Hepatocyte (in vitro differentiated cells): ENCODE measurements at regions not wholly inside any gene's neighbourhood (a gene's known extent, or its start where the extent isn't known, plus 50 kb on each side); places are given as distances from the start of the nearest gene placed in this dataset.

Source experiments
- DNase-seq: peaks from one replicate; pipeline ENCODE4 v3.0.0-alpha.2; 2016; ENCODE audit warnings: low spot score
- H2AFZ ChIP-seq: fragments of 200-600 bp; sonication (generic); 2 replicates; pipeline ENCODE4 v1.6.0; 2016; ENCODE audit warnings: antibody characterized with exemption, mild to moderate bottlenecking
- H3K27ac ChIP-seq: fragments of 200-600 bp; sonication (generic); 2 replicates; pipeline ENCODE4 v1.5.1; 2016; ENCODE audit warnings: mild to moderate bottlenecking
- H3K27me3 ChIP-seq: fragments of 200-600 bp; sonication (generic); 2 replicates; pipeline ENCODE4 v1.6.1; 2016
- H3K36me3 ChIP-seq: fragments of 200-600 bp; sonication (generic); replicated peaks from 2 replicates; pipeline ENCODE4 v1.5.1; 2016; ENCODE audit warnings: low read depth; ENCODE audit not compliant: insufficient read depth
- H3K4me1 ChIP-seq: fragments of 200-600 bp; sonication (generic); 2 replicates; pipeline ENCODE4 v1.5.1; 2016; ENCODE audit warnings: mild to moderate bottlenecking, moderate library complexity; ENCODE audit not compliant: insufficient read depth
- H3K4me2 ChIP-seq: fragments of 200-600 bp; sonication (generic); 2 replicates; pipeline ENCODE4 v1.6.0; 2016
- H3K4me3 ChIP-seq: fragments of 200-600 bp; sonication (generic); 2 replicates; pipeline ENCODE4 v1.5.1; 2016; ENCODE audit warnings: mild to moderate bottlenecking
- H3K79me2 ChIP-seq: fragments of 200-600 bp; sonication (generic); 2 replicates; pipeline ENCODE4 v1.6.0; 2017; ENCODE audit warnings: mild to moderate bottlenecking
- H3K9me2 ChIP-seq: fragments of 200-600 bp; sonication (generic); replicated peaks from 2 replicates; pipeline ENCODE4 v1.6.0; 2017; ENCODE audit warnings: mild to moderate bottlenecking; ENCODE audit not compliant: insufficient read depth
- H3K9me3 ChIP-seq: fragments of 200-600 bp; sonication (generic); 2 replicates; pipeline ENCODE4 v1.5.1; 2016; ENCODE audit warnings: low read depth, mild to moderate bottlenecking
- H4K20me1 ChIP-seq: fragments of 200-600 bp; sonication (generic); 2 replicates; pipeline ENCODE4 v1.6.0; 2016; ENCODE audit warnings: mild to moderate bottlenecking; ENCODE audit not compliant: insufficient read depth, poor library complexity, severe bottlenecking
- EZH2 ChIP-seq: fragments of 200-600 bp; sonication (generic); IDR thresholded peaks from 2 replicates; pipeline ENCODE4 v1.6.1; 2016; ENCODE audit warnings: antibody characterized with exemption, mild to moderate bottlenecking, borderline replicate concordance
- EZH2phosphoT487 ChIP-seq: fragments of 200-600 bp; sonication (generic); IDR thresholded peaks from one replicate; pipeline ENCODE4 v1.6.1; 2018; ENCODE audit warnings: antibody characterized with exemption, mild to moderate bottlenecking, low read depth, moderate library complexity; ENCODE audit not compliant: unreplicated experiment, severe bottlenecking
- WGBS: methylation state at CpG from one replicate; pipeline ENCODE4 v1.1.6; 2016; ENCODE audit warnings: low lambda C conversion rate; ENCODE audit errors: missing lambda C conversion rate; 5-methylcytosine and 5-hydroxymethylcytosine counted together
- TF ChIP-seq, protein P1 (sequence below): fragments of 200-600 bp; sonication (generic); IDR thresholded peaks from 2 replicates; pipeline ENCODE4 v1.5.1; 2016; ENCODE audit warnings: antibody characterized with exemption, mild to moderate bottlenecking; ENCODE audit not compliant: poor library complexity

DNA sequence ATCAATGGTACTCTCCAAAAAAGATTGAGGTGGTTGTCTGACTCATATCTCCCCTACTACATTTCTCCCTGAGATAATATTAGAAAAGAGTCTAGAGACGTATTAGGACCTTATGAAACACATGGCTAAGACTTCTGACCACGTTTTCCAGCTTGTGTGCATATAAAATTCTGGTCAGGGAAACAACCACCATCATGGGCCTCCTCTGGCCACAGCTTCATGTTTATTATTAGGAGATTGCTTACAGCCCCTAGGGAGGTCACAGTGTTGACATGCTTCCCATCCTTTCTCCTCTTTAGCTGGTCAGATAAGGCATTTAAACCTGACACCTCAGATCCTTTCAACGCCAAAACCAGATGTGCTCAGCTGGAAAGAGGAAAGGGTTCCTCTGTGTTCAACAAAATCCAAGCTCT is 620.2 kb downstream of the PLPP3 start:
- H3K4me3 ChIP-seq: no peak overlapping the region
- H3K27me3 ChIP-seq: no peaks in the 10 kb centered on the region
- peaks cover 3% of the 10 kb centered on the region for H3K9me3 ChIP-seq
- H3K9me2 ChIP-seq: no peaks in the 10 kb centered on the region
- H4K20me1 ChIP-seq: no peaks in the 10 kb centered on the region
- no peak overlapping the region for H3K4me2 ChIP-seq
- TF ChIP-seq EZH2 (no peak), EZH2phosphoT487 (no peak)
- TF ChIP-seq, protein P1, sequence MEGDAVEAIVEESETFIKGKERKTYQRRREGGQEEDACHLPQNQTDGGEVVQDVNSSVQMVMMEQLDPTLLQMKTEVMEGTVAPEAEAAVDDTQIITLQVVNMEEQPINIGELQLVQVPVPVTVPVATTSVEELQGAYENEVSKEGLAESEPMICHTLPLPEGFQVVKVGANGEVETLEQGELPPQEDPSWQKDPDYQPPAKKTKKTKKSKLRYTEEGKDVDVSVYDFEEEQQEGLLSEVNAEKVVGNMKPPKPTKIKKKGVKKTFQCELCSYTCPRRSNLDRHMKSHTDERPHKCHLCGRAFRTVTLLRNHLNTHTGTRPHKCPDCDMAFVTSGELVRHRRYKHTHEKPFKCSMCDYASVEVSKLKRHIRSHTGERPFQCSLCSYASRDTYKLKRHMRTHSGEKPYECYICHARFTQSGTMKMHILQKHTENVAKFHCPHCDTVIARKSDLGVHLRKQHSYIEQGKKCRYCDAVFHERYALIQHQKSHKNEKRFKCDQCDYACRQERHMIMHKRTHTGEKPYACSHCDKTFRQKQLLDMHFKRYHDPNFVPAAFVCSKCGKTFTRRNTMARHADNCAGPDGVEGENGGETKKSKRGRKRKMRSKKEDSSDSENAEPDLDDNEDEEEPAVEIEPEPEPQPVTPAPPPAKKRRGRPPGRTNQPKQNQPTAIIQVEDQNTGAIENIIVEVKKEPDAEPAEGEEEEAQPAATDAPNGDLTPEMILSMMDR: no peak
- no peaks in the 10 kb centered on the region for H3K4me1 ChIP-seq
- WGBS: 52% methylated on average over 3 of the region's 3 CpGs
- H2AFZ ChIP-seq: no peak overlapping the region
- no peaks in the 10 kb centered on the region for H3K36me3 ChIP-seq
- no peak for DNase-seq
- H3K79me2 ChIP-seq: no peaks in the 10 kb centered on the region
- H3K27ac ChIP-seq: no peak overlapping the region

DNA sequence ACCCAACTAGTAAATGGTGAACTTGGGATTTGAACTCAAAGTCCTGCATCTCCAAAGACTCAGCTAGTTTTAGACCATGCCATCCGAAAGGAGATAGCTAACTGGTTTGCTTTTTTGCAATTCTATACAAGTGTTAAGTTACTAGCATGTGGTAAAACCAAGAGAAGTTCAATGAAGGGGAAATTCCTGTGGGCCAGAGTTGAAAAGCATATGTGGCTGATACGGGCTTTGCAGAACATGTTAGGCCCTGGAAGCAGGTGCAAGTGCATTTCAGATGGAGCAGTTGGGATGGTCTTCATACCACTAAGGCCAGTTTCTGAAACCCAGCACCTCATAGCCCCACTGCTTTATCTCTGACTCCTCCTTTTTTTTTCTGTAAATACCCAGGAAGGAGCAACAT is 620.9 kb downstream of the PLPP3 start:
- no peaks in the 10 kb centered on the region for H3K36me3 ChIP-seq
- no peak for DNase-seq
- no peaks in the 10 kb centered on the region for H3K27me3 ChIP-seq
- H4K20me1 ChIP-seq: no peaks in the 10 kb centered on the region
- no peak overlapping the region for H3K4me2 ChIP-seq
- no peaks in the 10 kb centered on the region for H3K4me1 ChIP-seq
- WGBS: 85% methylated on average over 2 of the region's 2 CpGs
- H3K27ac ChIP-seq: no peak overlapping the region
- no peak overlapping the region for H3K4me3 ChIP-seq
- H3K79me2 ChIP-seq: no peaks in the 10 kb centered on the region
- H3K9me2 ChIP-seq: no peaks in the 10 kb centered on the region
- TF ChIP-seq, protein P1: no peak
- TF ChIP-seq EZH2phosphoT487: no peak
- no peak for TF ChIP-seq EZH2
- peaks cover 3% of the 10 kb centered on the region for H3K9me3 ChIP-seq
- no peak overlapping the region for H2AFZ ChIP-seq

DNA sequence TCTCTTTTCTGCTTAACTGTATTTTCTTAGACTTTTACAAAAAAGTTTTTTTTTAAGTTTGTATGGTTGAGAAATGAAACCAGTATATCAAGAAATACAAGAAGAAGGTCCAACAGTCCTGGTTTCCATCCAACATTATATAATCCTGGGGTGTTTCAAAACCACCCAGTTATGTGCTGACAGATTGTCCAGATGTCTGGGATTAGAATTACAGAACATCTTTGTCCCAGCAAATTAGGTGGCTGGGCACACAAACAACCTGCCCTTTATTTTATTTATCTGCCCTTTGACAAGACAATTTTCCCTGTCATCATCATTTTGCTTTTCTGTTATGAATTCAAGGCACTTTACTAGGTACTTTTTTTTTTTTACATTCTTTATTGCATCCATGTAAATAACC is 622.1 kb downstream of the PLPP3 start:
- no peaks in the 10 kb centered on the region for H4K20me1 ChIP-seq
- no peaks in the 10 kb centered on the region for H3K36me3 ChIP-seq
- H3K27ac ChIP-seq: no peak overlapping the region
- no peaks in the 10 kb centered on the region for H3K27me3 ChIP-seq
- no peaks in the 10 kb centered on the region for H3K9me2 ChIP-seq
- no peak overlapping the region for H3K4me3 ChIP-seq
- TF ChIP-seq EZH2phosphoT487: no peak
- TF ChIP-seq, protein P1: no peak
- no peak for TF ChIP-seq EZH2
- H2AFZ ChIP-seq: no peak overlapping the region
- no peak for DNase-seq
- H3K4me1 ChIP-seq: no peaks in the 10 kb centered on the region
- peaks cover 3% of the 10 kb centered on the region for H3K9me3 ChIP-seq
- no peaks in the 10 kb centered on the region for H3K79me2 ChIP-seq
- no peak overlapping the region for H3K4me2 ChIP-seq

DNA sequence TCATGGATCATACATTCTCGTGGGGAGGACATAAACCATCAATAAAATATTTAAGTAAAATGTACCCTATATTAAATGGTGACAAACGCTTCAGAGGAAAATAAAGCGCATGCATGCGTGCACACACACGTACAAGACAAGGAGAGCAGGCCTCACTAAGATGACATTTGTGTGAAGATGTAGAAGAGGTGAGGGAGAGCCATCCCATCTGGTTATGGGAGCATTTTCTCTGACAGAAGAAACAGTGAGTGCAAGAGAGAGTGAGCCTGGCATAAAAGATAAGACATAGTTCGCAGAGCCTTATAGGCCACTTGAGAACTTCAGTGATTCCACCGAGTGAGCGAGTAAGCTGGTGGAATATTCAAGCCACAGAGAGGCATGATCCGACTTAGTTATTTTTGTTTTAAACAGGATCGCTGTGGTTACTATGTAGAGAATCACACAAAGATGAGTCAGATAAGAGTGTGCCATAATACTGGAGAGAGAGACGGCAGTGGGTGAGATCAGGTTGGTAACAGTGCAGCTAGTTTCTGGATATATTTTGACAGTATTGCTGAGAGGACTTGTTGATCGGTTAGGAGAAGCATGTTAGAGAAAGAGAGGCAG is 624.2 kb downstream of the PLPP3 start:
- H3K36me3 ChIP-seq: no peaks in the 10 kb centered on the region
- DNase-seq: no peak
- no peak overlapping the region for H3K4me3 ChIP-seq
- no peak overlapping the region for H3K27ac ChIP-seq
- H2AFZ ChIP-seq: peak overlapping the region; percentile 8
- TF ChIP-seq, protein P1: no peak
- TF ChIP-seq EZH2phosphoT487: no peak
- no peak for TF ChIP-seq EZH2
- peaks cover 3% of the 10 kb centered on the region for H3K9me3 ChIP-seq
- no peaks in the 10 kb centered on the region for H3K9me2 ChIP-seq
- WGBS: 80% methylated on average over 12 of the region's 12 CpGs
- no peaks in the 10 kb centered on the region for H4K20me1 ChIP-seq
- no peak overlapping the region for H3K4me2 ChIP-seq
- no peaks in the 10 kb centered on the region for H3K79me2 ChIP-seq
- no peaks in the 10 kb centered on the region for H3K4me1 ChIP-seq
- H3K27me3 ChIP-seq: no peaks in the 10 kb centered on the region
